Dermis blood vessel endothelial cell (primary cell): ENCODE measurements at regions not wholly inside any gene's neighbourhood (a gene's known extent, or its start where the extent isn't known, plus 50 kb on each side); places are given as distances from the start of the nearest gene placed in this dataset.
"Not testable (repeated sequence)": the region's sequence is repeated elsewhere in the genome, so short reads cannot be mapped to it uniquely, and the experiment has no call there.

ENCODE experiments used
- DNase-seq: peaks from one replicate; pipeline ENCODE4 v3.0.0; 2010

DNA sequence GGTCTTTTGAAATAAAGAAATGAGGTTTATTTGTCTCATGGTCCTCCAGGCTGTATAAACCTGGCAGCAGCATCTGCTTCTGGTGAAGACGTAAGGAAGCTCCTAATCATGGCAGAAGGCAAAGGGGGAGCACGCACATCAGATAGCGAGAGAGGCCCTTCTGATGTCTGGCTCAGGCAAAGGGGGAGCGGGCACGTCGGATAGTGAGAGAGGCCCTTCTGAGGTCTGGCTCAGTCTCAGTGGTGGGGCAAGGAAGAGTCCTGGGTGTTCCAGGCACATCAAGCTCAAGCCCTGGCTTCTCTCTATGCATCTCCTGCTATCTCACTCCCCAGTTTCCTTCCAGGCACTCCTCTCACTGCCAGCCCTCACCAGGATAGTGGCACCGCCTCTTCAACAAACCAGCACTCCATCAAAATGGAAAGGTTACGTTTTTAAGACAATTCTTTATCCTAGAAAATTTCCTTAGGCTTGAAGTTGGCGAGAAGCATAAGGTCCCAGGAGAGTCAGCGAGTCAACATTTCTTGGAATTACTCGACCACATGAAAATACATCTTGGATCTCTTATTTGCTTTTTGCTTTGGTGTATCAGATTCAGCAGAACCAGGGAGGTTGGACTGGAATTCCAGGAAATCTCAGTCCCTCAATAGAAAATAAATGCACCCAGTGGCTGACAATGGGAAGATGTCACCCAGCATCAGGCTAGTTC lies 189.6 kb upstream of the TMEM132C start:
- no peak for DNase-seq

DNA sequence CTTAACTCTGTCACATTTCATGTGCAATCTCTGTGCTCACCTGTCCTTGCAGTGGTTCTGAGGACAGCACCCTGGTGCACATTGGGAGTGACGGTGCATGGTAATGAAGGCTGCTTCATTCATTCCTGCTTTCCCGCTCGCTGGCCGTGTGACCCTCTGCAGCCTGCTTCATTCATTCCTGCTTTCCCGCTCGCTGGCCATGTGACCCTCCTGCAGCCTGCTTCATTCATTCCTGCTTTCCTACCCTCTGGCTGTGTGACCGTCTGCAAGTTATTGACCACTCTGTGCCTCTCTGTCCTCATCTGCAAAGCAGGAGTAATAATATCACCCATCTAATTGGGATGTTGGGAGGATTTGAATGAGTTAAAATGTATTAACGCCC lies 189.1 kb upstream of the TMEM132C start:
- no peak for DNase-seq

DNA sequence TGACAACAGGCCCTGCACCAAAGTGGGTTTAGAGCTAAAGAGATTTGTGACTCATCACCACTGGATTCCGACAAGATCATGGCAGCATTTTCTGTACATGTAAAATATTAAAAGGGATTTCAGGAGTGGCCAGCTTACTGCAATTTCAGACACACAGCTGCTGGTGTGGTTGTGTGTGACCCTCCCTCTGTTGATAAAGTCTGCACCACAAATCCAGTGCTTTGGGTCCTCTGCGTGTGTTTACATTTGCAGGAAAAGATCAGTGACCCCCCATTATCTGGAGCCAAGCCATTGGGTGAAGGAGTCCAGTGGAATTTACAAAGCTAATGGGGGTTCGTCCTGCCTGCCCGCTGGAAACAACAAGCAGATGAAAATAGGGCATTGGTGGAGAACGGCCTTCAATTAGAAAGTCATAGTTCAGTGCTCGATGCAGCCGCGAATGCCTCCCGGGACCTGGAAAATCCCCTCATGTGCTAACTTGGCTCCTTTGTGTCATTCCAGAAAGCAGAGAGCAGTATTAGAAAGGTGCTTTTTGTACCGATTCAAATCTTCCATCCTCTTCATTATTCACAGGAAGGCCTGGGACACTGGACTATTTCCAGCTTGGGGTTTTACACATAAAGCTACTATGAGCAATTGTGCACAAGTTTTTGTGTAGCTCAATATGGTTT lies 188.5 kb upstream of the TMEM132C start:
- DNase-seq: no peak

DNA sequence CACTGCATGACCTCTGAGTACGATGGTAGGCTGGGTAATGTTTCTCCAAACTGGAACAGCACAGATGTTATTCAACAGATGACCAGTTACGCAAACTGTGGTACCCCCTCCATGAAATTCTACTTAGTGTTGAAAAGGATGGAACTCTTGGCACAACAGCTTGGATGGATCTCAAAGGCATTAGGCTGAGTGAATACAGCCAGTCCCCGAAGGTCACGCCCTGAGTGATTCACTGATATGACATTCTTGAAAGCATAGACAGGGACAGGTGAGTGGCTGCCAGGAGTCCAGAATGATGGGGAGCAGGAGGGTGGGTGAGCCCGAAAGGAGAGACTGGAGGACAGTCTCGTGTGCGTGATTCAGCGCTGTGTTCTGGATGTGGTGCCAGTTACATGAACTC lies 187.5 kb upstream of the TMEM132C start:
- no peak for DNase-seq

DNA sequence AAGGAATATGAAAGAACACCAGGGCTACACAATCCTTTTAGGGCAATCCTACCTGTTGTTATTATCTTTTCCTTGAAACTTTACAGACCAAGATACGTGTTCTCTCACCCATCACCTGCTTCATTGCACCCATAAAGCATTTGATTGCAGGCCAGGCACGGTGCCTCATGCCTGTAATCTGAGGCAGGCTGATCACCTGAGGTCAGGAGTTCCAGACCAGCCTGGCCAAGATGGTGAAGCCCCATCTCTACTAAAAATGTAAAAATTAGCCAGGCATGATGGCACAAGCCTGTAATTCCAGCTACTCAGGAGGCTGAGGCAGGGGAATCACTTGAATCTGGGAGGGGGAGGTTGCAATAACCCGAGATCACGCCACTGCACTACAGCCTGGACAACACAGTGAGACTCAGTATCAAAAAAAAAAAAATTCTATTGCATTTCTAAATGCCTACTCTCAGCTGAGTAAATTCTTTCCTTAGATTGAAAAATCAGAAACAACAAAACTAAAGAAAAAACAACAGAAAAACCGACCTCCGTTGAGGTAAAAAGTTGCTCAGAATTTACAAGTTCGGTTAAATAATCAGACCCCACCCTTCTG lies 183.7 kb upstream of the TMEM132C start:
- no peak for DNase-seq

DNA sequence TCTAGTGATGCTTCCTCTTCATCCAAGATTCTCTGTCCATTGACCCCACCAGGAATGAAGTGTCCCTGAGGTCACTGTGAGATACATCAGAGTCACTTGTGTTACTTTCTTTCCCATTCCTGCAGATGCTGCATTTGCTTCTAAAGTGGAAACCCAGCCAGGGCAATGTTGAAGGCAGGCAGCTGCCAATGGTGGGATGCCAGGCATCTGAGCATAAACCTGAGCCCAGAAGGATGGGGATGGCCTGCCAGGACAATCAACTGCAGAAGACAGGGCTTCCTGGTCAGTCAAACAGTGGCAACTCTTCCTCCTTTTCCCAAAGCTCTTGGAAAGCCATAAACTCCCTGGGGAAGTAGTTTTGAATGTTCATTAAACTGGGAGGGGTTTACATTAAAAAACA lies 178.0 kb upstream of the TMEM132C start:
- no peak for DNase-seq

DNA sequence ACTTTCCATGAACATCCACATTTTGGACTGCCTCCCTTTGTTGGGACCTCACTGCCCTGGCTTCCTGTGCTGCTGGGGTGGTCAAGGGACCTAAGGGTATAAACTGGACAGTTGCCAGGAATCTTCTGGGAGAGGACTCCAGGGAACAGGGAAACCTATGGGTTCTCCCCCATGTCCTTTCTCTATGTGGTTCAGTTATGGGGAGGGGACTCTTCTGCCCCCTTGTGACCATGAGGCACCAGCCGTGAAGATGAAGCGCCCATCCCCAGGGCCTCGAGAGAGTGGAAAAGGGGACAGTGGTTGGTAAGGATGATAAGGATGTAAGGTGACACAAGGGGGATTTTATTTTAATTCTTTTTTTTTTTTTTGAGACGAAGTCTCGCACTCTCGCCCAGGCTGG lies 177.0 kb upstream of the TMEM132C start:
- DNase-seq: no peak

DNA sequence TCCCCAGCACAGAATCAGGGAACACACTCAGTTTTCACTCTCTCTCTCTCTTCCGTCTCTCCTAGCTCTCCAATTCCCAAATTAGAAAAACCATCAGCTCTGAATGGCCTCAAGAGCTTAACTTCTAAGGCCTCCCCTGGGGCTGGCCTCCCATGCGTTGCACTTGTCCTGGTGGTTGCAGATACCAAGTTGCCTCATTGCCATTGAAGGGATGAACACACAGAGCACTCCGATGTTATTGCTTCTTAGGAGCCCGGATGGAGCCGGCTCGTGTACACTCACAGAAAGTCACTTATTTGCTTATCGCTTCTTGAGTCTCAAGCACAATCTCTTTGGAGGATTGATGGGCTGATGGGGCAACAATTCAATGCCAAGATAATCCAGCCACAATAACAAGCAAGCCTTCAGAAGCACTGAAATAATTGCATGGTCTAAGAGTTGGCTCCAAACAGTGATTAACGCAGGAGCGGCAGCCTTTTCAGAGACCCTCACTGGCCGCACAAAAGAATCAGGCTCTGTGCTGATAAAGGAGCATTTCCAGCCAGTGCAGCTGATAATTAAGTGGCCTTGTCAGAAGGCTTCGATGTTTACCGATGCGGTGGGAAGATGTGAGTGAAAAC lies 175.8 kb upstream of the TMEM132C start:
- DNase-seq: no peak

DNA sequence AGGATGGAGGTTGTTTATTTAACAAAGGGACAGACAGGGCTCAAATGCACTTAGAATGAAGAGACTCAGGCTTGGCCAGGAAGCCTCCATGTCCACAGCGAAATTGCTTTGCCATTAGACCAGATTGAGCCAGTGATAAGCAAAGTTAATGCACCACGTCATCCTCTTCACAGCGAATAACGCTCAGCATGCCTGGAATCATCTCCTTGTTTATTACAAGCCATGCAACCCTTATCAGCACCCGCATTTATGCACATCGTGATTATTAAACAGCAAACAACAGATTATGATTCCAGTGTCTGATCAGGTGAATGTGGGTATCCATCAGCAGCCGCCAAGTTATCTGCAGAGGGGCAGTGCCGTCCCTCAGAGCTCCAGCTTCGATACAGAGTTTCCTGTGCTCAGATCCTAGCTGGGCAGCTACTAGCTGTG lies 175.0 kb upstream of the TMEM132C start:
- DNase-seq: no peak

DNA sequence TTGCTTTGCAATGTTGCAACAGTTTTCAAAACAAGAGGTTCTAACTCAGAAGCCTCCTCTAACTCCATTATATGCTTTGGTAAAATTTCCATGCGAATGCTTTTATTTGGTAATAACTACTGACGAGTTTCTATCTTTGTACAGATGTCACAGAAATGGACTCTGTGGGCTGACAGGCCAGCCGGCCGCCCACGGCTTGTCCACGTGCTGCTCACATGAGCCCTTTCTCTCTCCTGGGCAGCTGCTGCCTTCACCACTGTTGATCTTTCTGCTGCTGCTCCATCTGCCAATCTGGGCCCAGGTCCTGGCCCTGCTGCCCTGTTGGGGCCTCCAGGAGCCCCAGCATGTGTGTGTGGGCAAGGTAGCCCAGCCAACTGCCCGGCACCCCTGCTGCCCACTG lies 168.2 kb upstream of the TMEM132C start:
- no peak for DNase-seq

DNA sequence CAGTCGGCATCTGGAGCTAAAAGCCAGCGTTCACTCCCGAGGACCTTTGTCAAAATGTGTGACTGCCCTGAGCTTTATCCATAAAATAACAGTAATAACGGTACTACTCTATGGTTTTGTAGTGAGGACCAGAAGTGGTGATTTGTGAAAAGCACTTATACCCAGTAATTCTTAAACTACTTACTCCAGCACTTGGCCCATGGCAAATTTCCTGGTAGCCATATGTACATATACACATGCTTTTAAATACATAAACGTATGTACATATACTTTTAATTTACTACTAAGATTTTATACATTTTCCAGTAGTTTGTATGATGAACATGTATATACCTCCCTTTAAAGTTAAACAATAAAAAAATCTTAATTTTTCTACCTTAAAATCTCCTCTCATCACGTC lies 163.8 kb upstream of the TMEM132C start:
- no peak for DNase-seq

DNA sequence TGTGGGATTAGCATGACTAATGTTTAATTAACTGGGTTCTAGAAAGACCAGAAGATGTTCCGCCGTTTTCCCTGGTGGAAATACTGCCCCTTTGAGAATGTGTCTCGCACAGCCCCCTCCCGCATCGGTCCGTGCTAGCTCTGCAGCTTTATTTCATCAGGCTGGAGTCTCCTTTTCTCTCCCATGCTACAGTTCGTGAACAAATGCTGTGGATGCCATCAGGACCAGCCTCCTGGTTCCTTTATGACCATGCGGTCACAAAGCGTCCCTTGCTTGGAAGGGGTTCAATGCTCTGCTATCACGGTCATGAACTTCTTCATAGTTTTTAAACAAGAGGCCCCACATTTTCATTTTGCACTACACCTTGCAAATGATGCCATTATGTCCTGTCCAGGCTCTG lies 157.7 kb upstream of the TMEM132C start:
- no peak for DNase-seq

DNA sequence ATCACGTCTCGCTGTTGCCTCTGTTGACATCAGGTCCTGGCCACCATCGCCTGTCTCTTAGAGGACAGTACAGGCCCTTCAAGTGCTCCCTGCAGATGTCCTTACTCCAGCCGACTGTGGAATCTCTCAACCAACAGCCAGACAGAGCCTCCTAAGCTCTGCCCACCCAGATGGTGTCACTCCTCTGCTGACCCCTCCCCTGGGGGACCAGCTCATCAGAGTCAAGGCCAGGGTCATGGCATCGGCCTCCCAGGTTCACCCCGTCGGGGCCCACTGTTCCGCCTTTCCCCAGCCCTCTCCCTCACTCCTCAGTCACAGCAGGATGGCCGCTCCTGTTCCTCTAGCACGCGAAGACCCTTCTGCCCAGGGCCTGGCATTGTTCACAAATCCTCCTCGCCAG lies 157.3 kb upstream of the TMEM132C start:
- no peak for DNase-seq

DNA sequence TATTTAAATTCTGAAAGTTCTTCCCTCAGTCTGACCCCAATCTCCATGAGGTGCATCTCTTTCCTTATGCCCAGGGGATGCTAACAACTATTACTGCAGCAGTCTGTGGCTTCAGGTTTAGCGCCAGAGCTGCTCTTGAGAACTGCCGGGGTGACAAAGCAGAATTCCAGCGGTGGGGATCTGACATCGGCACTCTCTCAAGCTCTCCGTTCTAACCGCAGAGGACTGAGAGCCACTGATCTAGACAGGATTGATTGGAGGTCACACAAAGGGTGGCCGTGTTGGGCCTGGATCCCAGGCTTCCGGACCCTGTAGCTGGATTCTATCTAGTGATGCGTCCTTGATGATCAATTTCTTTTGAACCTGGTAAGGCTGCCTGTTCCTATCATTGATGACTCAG lies 155.6 kb upstream of the TMEM132C start:
- no peak for DNase-seq

DNA sequence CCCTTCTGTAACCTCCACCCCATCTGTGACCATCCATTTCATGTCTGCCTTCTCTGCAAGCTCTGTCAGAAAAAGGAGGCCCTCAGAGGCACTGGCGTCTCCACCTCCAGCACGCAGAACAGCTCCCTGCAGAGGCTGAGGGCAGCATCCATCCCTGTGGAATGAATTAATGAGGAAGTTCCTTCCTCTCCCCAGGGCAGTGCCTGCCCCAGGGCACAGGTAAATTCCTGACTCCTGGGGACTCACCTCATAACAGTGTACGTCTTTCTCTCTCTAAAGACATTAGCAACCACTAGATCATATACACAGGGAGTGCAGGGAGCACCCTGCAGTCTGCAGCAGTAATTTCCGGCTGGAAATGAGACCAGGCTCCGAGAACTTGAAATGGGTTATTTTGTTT lies 155.0 kb upstream of the TMEM132C start:
- DNase-seq: no peak

DNA sequence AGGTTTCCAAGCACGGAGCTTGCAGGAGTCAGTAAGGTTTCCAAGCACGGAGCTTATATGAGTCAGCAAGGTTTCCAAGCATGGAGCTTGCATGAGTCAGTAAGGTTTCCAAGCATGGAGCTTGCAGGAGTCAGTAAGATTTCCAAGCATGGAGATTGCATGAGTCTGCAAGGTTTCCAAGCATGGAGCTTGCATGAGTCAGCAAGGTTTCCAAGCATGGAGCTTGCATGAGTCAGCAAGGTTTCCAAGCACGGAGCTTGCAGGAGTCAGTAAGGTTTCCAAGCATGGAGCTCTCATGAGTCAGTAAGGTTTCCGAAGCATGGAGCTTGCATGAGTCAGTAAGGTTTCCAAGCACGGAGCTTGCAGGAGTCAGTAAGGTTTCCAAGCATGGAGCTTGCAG lies 153.7 kb upstream of the TMEM132C start:
- DNase-seq: not testable (repeated sequence)

DNA sequence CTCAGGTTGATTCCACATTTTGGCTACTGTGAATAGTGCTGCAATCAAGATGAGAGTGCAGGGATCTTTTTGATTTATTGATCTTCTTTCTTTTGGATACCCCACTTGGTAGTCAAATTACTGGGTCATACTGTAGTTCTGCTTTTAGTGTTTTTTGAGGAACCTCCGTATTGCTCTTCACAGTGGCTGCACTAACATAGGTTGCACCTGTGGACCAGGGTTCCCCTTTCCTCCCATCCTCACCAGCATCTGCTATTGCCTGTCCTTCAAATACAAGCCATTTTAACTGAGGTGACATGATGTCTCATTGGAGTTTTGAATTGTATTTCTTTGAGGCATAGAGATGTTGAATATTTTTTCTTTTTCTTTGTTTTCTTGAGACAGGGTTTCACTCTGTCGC lies 152.5 kb upstream of the TMEM132C start:
- DNase-seq: no peak

DNA sequence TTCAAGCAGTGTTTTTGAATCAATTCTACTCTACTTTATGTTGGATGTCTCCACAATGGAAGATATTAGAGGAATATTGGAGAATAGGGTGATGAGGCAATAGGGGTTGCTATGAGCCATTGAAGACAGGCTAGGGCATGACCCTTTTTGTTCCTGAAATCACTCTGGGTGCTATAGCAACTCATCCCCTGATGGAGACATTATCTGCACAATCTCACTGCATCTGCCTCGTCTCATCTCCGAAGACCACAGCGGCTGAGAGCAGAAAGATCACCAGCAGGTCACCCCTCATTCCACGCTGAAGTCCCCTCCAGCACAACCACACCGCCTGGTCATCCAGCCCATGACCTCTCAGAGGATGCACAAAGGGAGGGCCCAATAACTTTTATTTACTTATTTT lies 150.4 kb upstream of the TMEM132C start:
- DNase-seq: no peak

DNA sequence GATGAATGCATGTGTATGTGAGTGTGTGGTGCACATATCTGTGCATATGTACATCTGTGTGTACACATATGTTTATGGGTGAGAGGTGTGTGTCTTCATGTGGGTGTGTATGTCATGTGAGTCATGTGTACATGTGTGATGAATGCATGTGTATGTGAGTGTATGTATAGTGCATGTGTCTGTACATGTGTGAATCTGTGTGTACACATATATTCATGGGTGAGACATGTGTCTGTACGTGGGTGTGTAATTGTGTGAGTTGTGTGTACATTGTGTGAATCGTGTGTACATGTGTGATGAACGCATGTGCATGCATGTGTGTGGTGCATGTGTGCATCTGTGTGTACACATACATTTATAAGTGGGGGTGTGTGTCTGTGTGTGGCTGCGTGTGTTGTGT lies 146.9 kb upstream of the TMEM132C start:
- no peak for DNase-seq

DNA sequence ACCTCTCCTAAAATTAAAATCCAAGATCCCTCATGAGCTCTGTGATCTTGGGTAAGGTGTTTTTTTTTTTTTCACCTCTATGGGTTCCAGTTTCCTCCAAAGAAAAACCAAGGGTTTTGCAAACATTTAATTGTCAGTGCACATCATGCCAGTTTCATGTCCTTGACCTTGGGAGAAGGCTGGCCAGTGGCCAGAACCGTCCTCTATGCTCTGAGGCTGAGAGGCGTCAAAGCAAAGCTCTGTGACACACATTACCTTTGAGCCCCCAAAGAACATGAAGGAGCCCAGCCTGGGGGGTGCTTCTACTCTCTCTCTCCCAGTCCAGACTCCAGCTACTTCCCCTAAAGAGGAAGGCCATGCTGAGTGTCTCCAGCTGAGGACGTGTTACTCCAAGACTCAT lies 145.5 kb upstream of the TMEM132C start:
- no peak for DNase-seq

DNA sequence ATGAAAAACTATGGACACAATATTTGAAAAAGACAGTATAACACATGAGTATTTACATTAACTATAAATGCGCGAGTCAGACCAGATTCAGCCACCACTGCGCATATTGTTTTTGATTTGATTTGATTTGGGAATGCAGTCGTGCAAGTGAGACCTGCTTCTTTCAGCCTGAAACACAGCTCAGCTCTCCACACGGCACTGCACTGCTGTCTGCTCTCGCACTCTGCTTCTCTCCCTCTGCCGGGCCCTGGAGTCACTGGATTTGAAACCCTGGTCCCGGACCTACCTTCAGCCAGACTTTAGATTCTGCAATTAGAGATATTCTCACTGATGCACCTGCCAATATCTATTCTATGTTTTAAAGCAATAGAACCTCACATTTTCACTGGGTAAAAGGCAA lies 143.9 kb upstream of the TMEM132C start:
- DNase-seq: no peak

DNA sequence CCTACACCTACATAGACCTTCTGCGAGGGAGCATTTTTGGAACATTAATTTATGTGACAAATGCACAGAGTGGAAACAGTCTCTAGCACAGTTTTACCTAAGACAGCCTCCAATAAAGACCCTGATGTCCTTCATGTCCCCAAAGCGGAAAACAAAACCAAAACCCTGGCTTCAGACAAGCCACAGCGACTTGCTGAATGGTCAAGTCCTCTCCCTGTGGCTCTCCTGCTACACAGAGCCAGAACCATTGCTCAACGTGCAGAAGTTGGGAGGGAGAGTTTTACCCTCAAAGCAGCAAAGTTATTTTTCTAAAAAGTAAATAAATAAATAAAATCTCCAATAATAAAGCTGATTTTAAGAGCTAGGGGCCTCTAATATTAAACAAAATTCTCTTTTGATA lies 135.0 kb upstream of the TMEM132C start:
- no peak for DNase-seq

DNA sequence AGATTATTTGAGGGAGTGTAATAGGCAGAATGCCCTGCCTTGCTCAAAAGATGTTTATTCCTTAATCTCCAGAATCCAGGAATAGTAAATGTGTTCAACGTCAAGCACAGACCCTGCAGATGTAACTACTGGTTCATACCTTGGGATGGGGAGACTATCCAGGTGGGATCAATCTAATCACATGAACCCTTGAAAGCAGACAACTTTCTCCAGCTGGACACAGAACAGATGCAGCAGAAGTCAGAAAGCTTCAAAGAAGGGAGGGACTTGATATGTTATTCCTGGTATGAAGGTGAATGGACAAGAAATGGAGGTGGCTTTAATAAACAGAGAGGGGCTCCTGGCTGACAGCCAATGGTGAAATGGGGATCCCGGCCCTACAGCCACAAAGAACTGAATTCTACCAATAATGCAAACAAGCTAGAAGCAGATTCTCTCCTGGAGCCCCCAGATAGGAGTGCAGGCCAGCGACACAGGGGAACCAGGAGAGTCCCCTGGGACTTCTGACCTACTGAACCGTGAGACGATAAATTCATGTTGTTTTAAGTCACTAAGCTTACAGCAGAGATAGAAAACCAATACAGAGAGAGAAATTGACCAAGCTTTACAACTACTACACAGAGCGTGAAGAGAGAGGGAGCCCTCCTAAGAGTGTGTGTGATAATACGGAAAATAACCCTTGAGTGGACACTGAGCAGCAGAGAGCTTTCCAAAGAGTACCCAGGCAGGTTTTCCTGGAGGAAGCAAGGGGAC lies 133.5 kb upstream of the TMEM132C start:
- no peak for DNase-seq
